K562 (cell line): ENCODE measurements at regions not wholly inside any gene's neighbourhood (a gene's known extent, or its start where the extent isn't known, plus 50 kb on each side); places are given as distances from the start of the nearest gene placed in this dataset.

Source experiments
- ATAC-seq: fragments of 200-7000 bp; cut with Tn5 transposase; 3 replicates; pipeline ENCODE4 v1.9.1; 2020; ENCODE audit warnings: moderate library complexity
- BruUV-seq: library from RNA; stranded (reverse); fragments of 400-500 nt; replicated peaks from 2 replicates; lab custom pipeline; 2021; lab: Mats Ljungman, UMichigan
- CTCF ChIA-PET: fragments of 300-600 bp; formaldehyde crosslinking; extraction: SDS; loops from one replicate; lab custom pipeline; 2021; ENCODE audit warnings: low intra/inter-chr PET ratio; lab: Yijun Ruan, JAX
- POLR2A ChIA-PET: fragments of 300-600, 350-650 bp; sonication (Branson Sonifier 250); formaldehyde crosslinking; extraction: SDS; loops from one replicate; lab custom pipeline; 2021; ENCODE audit warnings: antibody characterized with exemption, inconsistent platforms; lab: Yijun Ruan, JAX
- DNase-seq, 4 experiments: peaks; one replicate each; pipeline versions ENCODE4 v3.0.0 to v3.0.0-alpha.2; 2011 to 2018; ENCODE audit warnings: low spot score in 3 of 4, mixed read lengths in 3 of 4; ENCODE audit errors: extremely low read depth in 1 of 4
- FAIRE-seq: peaks from 2 replicates; lab custom pipeline; 2011; peaks lifted over from hg19 to GRCh38; lab: Jason Lieb, UNC
- H2AFZ ChIP-seq: 2 replicates; pipeline ENCODE4 v1.6.0; 2011; ENCODE audit warnings: low read depth, low read length, control low read depth, inconsistent platforms
- H3K27ac ChIP-seq: fragments of 200-600 bp; 3 replicates; pipeline ENCODE4 v1.8.0; 2011; ENCODE audit warnings: low read depth, mild to moderate bottlenecking, control low read depth, inconsistent platforms, low read length, moderate library complexity, mixed read lengths; ENCODE audit errors: extremely low read depth
- H3K27me3 ChIP-seq, 2 experiments: fragments of 300-600 bp in 1 of 2; 2 replicates in 1 of 2; 3 replicates in 1 of 2; pipeline versions ENCODE4 v1.6.0 to v1.8.0; 2011; ENCODE audit warnings: inconsistent platforms in 2 of 2, low read length in 2 of 2, mild to moderate bottlenecking in 1 of 2, mixed read lengths in 1 of 2, moderate library complexity in 1 of 2; ENCODE audit not compliant: control insufficient read depth in 2 of 2, insufficient read depth in 2 of 2
- H3K36me3 ChIP-seq: fragments of 300-600 bp; 3 replicates; pipeline ENCODE4 v1.8.0; 2011; ENCODE audit warnings: mild to moderate bottlenecking, low read length, inconsistent platforms; ENCODE audit not compliant: control insufficient read depth, insufficient read depth
- H3K4me1 ChIP-seq, 2 experiments: fragments of 200-600 bp in 1 of 2; replicated peaks in 1 of 2; 2 replicates in 1 of 2; 3 replicates in 1 of 2; pipeline versions ENCODE4 v1.5.1 to v1.8.0; 2011; ENCODE audit warnings: inconsistent platforms in 2 of 2, low read length in 2 of 2, mild to moderate bottlenecking in 1 of 2, mixed read lengths in 1 of 2, moderate library complexity in 1 of 2; ENCODE audit not compliant: control insufficient read depth in 2 of 2, insufficient read depth in 2 of 2
- H3K4me2 ChIP-seq: 2 replicates; pipeline ENCODE4 v1.6.1; 2011; ENCODE audit warnings: low read length, control low read depth, inconsistent platforms, mixed read lengths; ENCODE audit not compliant: insufficient read depth
- H3K4me3 ChIP-seq: fragments of 200-600 bp; sonication (generic), shearing (Covaris generic); 2 replicates; pipeline ENCODE4 v1.5.1; 2016; ENCODE audit warnings: control low read depth, inconsistent platforms
- H3K79me2 ChIP-seq: fragments of 200-600 bp; 3 replicates; pipeline ENCODE4 v1.8.0; 2011; ENCODE audit warnings: low read length, inconsistent platforms; ENCODE audit not compliant: control insufficient read depth, insufficient read depth
- H3K9ac ChIP-seq, 2 experiments: 2 replicates each; pipeline versions ENCODE4 v1.6.0 to v1.6.1; 2011; ENCODE audit warnings: low read depth in 2 of 2, low read length in 2 of 2, control low read depth in 1 of 2, inconsistent platforms in 1 of 2, mild to moderate bottlenecking in 1 of 2, mixed read lengths in 1 of 2; ENCODE audit not compliant: insufficient read depth in 1 of 2
- H3K9me1 ChIP-seq: one replicate; pipeline ENCODE4 v1.6.0; 2011; ENCODE audit warnings: inconsistent platforms, mild to moderate bottlenecking, low read length, moderate library complexity; ENCODE audit not compliant: control insufficient read depth, insufficient read depth
- H3K9me3 ChIP-seq: replicated peaks from 2 replicates; pipeline ENCODE4 v1.5.1; 2011; ENCODE audit warnings: low read depth, low read length, inconsistent platforms; ENCODE audit not compliant: control insufficient read depth, insufficient read depth
- H4K20me1 ChIP-seq: replicated peaks from 2 replicates; pipeline ENCODE4 v1.6.1; 2011; ENCODE audit warnings: low read length, inconsistent platforms, mixed read lengths; ENCODE audit not compliant: control insufficient read depth, insufficient read depth
- BHLHE40 ChIP-seq: IDR thresholded peaks from 2 replicates; pipeline ENCODE4 v1.6.1; 2011; ENCODE audit warnings: low read length, improper control_type of control experiment
- ILF3 ChIP-seq: fragments of 450-650 bp; IDR thresholded peaks from 2 replicates; pipeline ENCODE4 v1.6.1; 2018; ENCODE audit warnings: antibody characterized with exemption, mild to moderate bottlenecking, moderate library complexity, borderline replicate concordance
- WGBS: fragments of 100-300 bp; shearing (Covaris generic); methylation state at CpG from one replicate; pipeline ENCODE4 v1.1.6; 2016; ENCODE audit warnings: low coverage, mixed read lengths; ENCODE audit not compliant: insufficient coverage; ENCODE audit errors: missing lambda C conversion rate; 5-methylcytosine and 5-hydroxymethylcytosine counted together
- in situ Hi-C: fragments of 300-500 bp; cut with MboI; formaldehyde crosslinking; loops from 4 replicates; pipeline ENCODE4 v1.15.0; 2018; ENCODE audit warnings: inconsistent platforms, mixed read lengths
- intact Hi-C: fragments of 100-400 bp; cut with micrococcal nuclease; formaldehyde crosslinking; loops from 2 replicates; pipeline ENCODE4 v1.14.2; 2022
- TF ChIP-seq, protein P1 (sequence below): fragments of 200-800 bp; sonication (Bioruptor generic); IDR thresholded peaks from 2 replicates; pipeline ENCODE4 v1.6.1; 2017; ENCODE audit warnings: missing genetic modification characterization, missing compliant biosample characterization

DNA sequence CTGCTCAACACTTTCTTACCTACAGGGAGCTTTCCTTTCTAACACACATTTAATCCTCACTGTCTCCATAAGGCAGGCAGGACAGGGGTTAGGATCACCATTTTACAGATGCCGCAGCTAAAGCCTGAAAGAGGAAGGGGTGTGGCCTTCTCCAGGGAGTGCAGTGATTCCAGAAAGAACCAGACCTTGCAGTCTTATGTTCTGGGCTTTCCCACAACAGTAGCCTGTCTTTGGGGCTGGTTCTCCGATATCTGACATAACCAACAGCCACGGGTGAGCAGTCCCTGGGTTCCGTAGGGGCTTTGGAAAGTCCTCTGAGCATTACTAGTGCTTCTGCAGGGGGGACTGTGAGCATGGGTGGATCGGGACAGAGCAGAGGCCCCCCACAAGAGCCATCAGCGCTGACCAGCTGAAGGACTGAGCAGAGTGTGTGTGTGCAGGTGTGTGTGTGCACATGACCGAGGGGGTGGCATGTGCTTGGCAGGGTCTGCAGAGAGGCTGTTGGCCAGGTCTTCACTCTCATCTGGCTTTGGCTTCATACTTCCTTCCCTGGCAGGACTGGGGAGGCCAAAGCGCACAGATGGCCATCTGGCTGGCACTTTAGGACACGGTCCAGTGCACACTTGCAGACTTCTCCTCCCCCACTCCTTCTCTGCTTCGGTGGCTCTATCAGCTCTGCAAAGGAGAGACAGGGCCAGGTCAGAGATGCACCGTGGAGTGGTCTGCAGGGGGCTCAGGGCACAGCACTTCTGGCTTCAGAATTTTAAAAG, 400.3 kb downstream of the RPS24 start:
- no peaks in the 10 kb centered on the region for H3K36me3 ChIP-seq
- no peak overlapping the region for H2AFZ ChIP-seq
- no peak overlapping the region for H3K27ac ChIP-seq
- no peaks in the 10 kb centered on the region for H3K4me1 ChIP-seq
- intact Hi-C loops: no loop called here
- in situ Hi-C loops: no loop called here
- peaks cover 0 to 55% of the 10 kb centered on the region in 2 experiments; a peak in 3 of 5 replicates for H3K27me3 ChIP-seq
- H3K4me3 ChIP-seq: no peak overlapping the region
- ChIA-PET POLR2A (interaction anchor here (0.6 to 0.8 kb wide), 3 partner anchors 22 to 272 kb away, joined by 3 read pairs; no protein-coding TSS in a partner anchor), CTCF (no interaction called here)
- WGBS: 1% methylated on average over 11 of the region's 11 CpGs
- H3K9ac ChIP-seq: no peak overlapping the region
- H4K20me1 ChIP-seq: no peaks in the 10 kb centered on the region; the same call in 1 of the 2 replicates
- no peaks in the 10 kb centered on the region for H3K79me2 ChIP-seq
- ATAC-seq (no peak), FAIRE-seq (no peak), DNase-seq (no peak)
- no peaks in the 10 kb centered on the region for H3K9me3 ChIP-seq
- no peak overlapping the region for H3K4me2 ChIP-seq
- H3K9me1 ChIP-seq: no peaks in the 10 kb centered on the region
- TF ChIP-seq BHLHE40: no peak
- TF ChIP-seq, protein P1, sequence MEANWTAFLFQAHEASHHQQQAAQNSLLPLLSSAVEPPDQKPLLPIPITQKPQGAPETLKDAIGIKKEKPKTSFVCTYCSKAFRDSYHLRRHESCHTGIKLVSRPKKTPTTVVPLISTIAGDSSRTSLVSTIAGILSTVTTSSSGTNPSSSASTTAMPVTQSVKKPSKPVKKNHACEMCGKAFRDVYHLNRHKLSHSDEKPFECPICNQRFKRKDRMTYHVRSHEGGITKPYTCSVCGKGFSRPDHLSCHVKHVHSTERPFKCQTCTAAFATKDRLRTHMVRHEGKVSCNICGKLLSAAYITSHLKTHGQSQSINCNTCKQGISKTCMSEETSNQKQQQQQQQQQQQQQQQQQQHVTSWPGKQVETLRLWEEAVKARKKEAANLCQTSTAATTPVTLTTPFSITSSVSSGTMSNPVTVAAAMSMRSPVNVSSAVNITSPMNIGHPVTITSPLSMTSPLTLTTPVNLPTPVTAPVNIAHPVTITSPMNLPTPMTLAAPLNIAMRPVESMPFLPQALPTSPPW (CRISPR knock-in tag): no peak
- TF ChIP-seq ILF3: no peak
- no TSS peak for BruUV-seq
